ENCODE measurements at regions not wholly inside any gene's neighbourhood (a gene's known extent, or its start where the extent isn't known, plus 50 kb on each side); places are given as distances from the start of the nearest gene placed in this dataset.

DNA sequence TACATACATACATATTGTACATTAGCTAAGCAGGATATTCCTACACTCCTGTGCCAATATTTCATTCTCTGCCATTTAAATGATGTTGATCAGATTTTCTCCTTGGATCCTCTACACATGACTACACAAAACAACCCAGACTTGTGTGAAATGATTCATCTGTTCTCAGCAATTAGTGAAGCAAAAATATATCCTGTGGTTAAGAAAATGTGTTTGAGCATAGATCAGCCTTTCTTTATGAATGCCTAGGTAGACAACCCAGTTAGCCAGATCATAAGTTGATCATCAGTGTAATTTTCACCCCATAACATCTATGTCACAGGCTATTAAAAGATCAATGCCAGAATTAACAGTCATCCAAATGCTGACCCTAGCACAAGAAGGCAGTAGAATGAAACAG is 275.2 kb upstream of the EDNRB start:
- Histone ChIP-seq H3K4me1 (ENCODE audit: control insufficient read depth, insufficient read depth, low read length) (no peaks in the 10 kb centered on the region), H3K4me3 (ENCODE audit: low read length in 2 of 2) (no peak overlapping the region), H3K9me3 (ENCODE audit: control insufficient read depth in 2 of 2, low read length in 2 of 2) (no peaks in the 10 kb centered on the region), H3K27ac (ENCODE audit: low read length) (no peak overlapping the region), H3K27me3 (ENCODE audit: control insufficient read depth in 1 of 2, insufficient read depth in 2 of 2, low read length in 2 of 2) (no peaks in the 10 kb centered on the region), H3K36me3 (ENCODE audit: control insufficient read depth in 2 of 2, insufficient read depth in 2 of 2, low read length in 2 of 2) (no peaks in the 10 kb centered on the region), H3K9ac (ENCODE audit: low read length in 2 of 2) (no peak overlapping the region)

DNA sequence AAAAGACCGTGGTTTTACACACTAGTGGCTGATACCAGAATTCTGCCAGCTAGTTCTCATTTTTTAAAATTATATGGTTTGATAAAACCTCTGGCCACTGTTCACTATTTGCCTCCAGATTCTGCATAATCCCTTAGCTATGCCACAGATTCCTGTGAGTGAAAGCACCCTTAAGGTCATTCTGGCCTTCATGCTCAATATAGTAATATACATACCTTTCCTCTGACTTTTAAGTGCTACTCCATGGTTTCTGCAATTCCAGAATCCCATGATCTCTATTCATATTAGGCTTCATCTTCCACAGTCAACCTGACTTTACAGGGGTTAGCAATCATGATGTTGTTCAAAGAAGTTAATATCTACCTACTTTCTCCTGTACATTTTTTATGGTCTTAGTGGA is 274.1 kb upstream of the EDNRB start:
- no peaks in the 10 kb centered on the region for H3K9me3 ChIP-seq (ENCODE audit: control insufficient read depth in 2 of 2, low read length in 2 of 2)
- no peak overlapping the region for H3K4me3 ChIP-seq (ENCODE audit: low read length in 2 of 2)

DNA sequence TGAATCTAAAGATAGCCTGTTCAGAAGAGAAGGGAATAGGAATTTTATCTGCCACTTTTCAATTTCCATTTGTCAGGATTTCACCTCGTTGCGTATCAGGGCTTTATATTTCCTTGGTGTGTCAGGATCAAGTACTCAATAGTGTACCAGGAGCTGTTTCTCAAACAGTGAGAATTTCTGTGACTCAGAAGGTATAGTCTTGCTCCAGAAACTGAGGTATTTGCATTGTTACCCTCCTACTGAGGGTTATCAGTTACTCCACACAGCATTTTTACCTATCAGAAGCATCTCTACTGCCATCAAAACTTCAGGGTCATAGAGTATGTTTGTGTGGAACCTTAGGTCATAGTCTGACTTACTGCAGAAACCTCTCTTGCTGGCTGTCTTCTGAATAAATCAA is 271.7 kb upstream of the EDNRB start:
- Histone ChIP-seq H3K9me3 (ENCODE audit: control insufficient read depth in 2 of 2, low read length in 2 of 2) (no peaks in the 10 kb centered on the region), H3K4me3 (ENCODE audit: low read length in 2 of 2) (no peak overlapping the region), H3K27me3 (ENCODE audit: control insufficient read depth in 1 of 2, insufficient read depth in 2 of 2, low read length in 2 of 2) (no peaks in the 10 kb centered on the region), H3K4me1 (ENCODE audit: control insufficient read depth, insufficient read depth, low read length) (no peaks in the 10 kb centered on the region), H3K9ac (ENCODE audit: low read length in 2 of 2) (no peak overlapping the region), H3K36me3 (ENCODE audit: control insufficient read depth in 2 of 2, insufficient read depth in 2 of 2, low read length in 2 of 2) (no peaks in the 10 kb centered on the region), H3K27ac (ENCODE audit: low read length) (no peak overlapping the region)

More for the DNA sequence above, 274.1 kb upstream of the EDNRB start:
- H3K4me1 ChIP-seq (ENCODE audit: control insufficient read depth, insufficient read depth, low read length) = no peaks in the 10 kb centered on the region
- no peak overlapping the region for H3K27ac ChIP-seq (ENCODE audit: low read length)
- H3K9ac ChIP-seq (ENCODE audit: low read length in 2 of 2) = no peak overlapping the region
- H3K36me3 ChIP-seq (ENCODE audit: control insufficient read depth in 2 of 2, insufficient read depth in 2 of 2, low read length in 2 of 2) = no peaks in the 10 kb centered on the region
- H3K27me3 ChIP-seq (ENCODE audit: control insufficient read depth in 1 of 2, insufficient read depth in 2 of 2, low read length in 2 of 2) = no peaks in the 10 kb centered on the region

DNA sequence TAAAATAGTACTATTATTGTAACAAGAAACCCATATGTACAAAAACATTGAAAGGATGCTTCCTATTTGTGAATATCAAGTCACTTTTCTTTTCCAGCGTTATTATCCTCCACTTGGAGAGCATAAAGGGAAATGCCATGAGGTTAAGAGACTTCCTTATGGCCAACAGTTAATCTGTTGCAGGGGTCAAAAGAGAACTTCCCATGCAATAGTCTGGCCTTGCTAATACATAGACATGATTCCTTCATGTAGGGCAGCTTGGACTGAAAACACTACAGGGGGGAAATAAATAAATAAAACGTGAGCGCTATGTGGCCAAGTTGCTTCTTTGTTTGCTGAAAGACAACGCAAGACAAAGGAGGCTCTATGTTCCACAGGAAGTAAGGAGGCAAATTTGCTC is 269.1 kb upstream of the EDNRB start:
- Histone ChIP-seq H3K4me1 (ENCODE audit: control insufficient read depth, insufficient read depth, low read length) (no peaks in the 10 kb centered on the region), H3K9ac (ENCODE audit: low read length in 2 of 2) (no peak overlapping the region), H3K36me3 (ENCODE audit: control insufficient read depth in 2 of 2, insufficient read depth in 2 of 2, low read length in 2 of 2) (no peaks in the 10 kb centered on the region), H3K27me3 (ENCODE audit: control insufficient read depth in 1 of 2, insufficient read depth in 2 of 2, low read length in 2 of 2) (no peaks in the 10 kb centered on the region), H3K4me3 (ENCODE audit: low read length in 2 of 2) (no peak overlapping the region), H3K9me3 (ENCODE audit: control insufficient read depth in 2 of 2, low read length in 2 of 2) (peaks cover 0 to 3% of the 10 kb centered on the region in 2 donors), H3K27ac (ENCODE audit: low read length) (no peak overlapping the region)

DNA sequence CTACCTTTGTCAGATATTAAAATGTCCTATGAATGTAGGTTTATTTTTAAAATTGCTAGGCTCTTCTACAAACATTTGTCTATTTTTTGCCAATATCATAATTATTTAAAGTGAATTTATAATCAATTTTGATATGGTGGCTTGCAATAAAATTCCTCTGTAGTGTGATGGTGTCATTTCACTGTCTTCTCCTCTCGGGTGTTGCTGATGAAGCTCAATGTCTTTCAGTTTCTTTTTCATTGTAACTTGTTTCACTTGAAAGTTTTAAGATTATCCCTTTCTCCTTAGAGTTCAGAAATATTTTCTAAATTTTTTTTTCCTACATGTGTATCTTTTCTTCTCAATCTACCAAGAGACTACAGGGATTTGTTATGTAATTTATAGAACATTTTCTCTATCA is 267.1 kb upstream of the EDNRB start:
- H3K9me3 ChIP-seq (ENCODE audit: control insufficient read depth in 2 of 2, low read length in 2 of 2) = peaks cover 0 to 3% of the 10 kb centered on the region in 2 donors
- H3K27me3 ChIP-seq (ENCODE audit: control insufficient read depth in 1 of 2, insufficient read depth in 2 of 2, low read length in 2 of 2) = no peaks in the 10 kb centered on the region
- no peaks in the 10 kb centered on the region for H3K4me1 ChIP-seq (ENCODE audit: control insufficient read depth, insufficient read depth, low read length)
- H3K36me3 ChIP-seq (ENCODE audit: control insufficient read depth in 2 of 2, insufficient read depth in 2 of 2, low read length in 2 of 2) = no peaks in the 10 kb centered on the region
- H3K9ac ChIP-seq (ENCODE audit: low read length in 2 of 2) = no peak overlapping the region
- H3K27ac ChIP-seq (ENCODE audit: low read length) = no peak overlapping the region
- no peak overlapping the region for H3K4me3 ChIP-seq (ENCODE audit: low read length in 2 of 2)

DNA sequence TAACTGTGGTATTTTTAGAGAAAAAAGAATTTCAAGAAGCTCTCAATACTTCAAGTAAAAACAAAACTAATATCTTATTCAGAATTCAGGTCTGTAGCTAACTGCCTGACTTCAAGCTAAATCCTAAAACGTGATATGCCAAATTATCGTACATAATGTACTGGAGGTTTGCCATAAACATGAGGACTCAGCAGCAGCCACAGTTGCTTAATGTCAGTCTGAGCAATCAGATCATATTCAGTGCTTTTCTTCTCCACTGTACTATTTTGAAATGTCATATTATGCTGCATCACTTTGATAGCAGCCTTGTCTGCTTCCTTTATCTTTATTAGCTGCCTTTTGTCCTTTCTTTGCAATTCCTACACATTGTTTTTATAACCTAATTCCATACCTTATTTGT is 265.1 kb upstream of the EDNRB start:
- no peaks in the 10 kb centered on the region for H3K4me1 ChIP-seq (ENCODE audit: control insufficient read depth, insufficient read depth, low read length)
- no peak overlapping the region for H3K4me3 ChIP-seq (ENCODE audit: low read length in 2 of 2)
- no peaks in the 10 kb centered on the region for H3K27me3 ChIP-seq (ENCODE audit: control insufficient read depth in 1 of 2, insufficient read depth in 2 of 2, low read length in 2 of 2)

DNA sequence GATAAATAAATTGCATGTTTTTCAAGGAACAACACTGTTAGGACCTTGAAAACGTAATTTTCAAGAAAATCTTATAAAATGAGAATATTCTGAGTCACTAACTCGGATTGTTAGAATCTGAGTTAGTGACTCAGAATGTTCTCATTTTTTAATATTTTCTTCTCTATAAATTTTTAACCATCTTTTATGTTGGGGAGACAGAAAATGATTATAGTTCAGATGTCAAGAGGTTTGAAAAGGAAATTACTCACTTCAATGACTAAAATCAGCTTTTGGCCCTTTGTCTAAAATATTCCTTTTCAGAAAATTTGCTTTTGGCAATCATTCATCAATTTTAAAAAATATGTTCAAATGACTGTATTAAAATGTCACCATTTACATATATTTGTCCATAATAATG is 264.2 kb upstream of the EDNRB start:
- Histone ChIP-seq H3K36me3 (ENCODE audit: control insufficient read depth in 2 of 2, insufficient read depth in 2 of 2, low read length in 2 of 2) (no peaks in the 10 kb centered on the region), H3K9ac (ENCODE audit: low read length in 2 of 2) (no peak overlapping the region), H3K27me3 (ENCODE audit: control insufficient read depth in 1 of 2, insufficient read depth in 2 of 2, low read length in 2 of 2) (no peaks in the 10 kb centered on the region), H3K27ac (ENCODE audit: low read length) (no peak overlapping the region), H3K9me3 (ENCODE audit: control insufficient read depth in 2 of 2, low read length in 2 of 2) (peaks cover 0 to 3% of the 10 kb centered on the region in 2 donors), H3K4me1 (ENCODE audit: control insufficient read depth, insufficient read depth, low read length) (no peaks in the 10 kb centered on the region), H3K4me3 (ENCODE audit: low read length in 2 of 2) (no peak overlapping the region)

More for the DNA sequence above, 265.1 kb upstream of the EDNRB start:
- H3K36me3 ChIP-seq (ENCODE audit: control insufficient read depth in 2 of 2, insufficient read depth in 2 of 2, low read length in 2 of 2) = no peaks in the 10 kb centered on the region
- H3K9me3 ChIP-seq (ENCODE audit: control insufficient read depth in 2 of 2, low read length in 2 of 2) = peaks cover 0 to 3% of the 10 kb centered on the region in 2 donors
- no peak overlapping the region for H3K27ac ChIP-seq (ENCODE audit: low read length)
- H3K9ac ChIP-seq (ENCODE audit: low read length in 2 of 2) = no peak overlapping the region

DNA sequence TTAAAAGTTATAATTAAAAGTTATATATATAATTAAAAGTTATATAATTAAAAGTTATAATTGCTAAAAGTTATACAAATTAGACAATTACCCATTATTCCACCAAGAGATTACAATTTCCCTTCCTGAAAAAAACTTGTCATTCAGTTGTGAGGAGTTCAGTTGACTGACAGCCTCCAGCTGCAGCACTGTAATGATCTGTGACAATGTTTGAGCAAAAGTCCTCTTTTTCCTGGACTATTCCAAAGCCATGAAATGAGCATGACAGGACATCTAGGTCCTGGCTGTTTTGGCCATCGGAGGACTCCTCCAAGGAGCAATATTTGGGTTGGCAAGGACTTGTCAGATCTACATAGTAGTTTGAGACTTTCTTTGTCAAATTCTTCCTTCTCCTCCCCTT is 258.7 kb upstream of the EDNRB start:
- no peak overlapping the region for H3K9ac ChIP-seq (ENCODE audit: low read length in 2 of 2)
- H3K4me1 ChIP-seq (ENCODE audit: control insufficient read depth, insufficient read depth, low read length) = no peaks in the 10 kb centered on the region
- no peak overlapping the region for H3K27ac ChIP-seq (ENCODE audit: low read length)
- no peak overlapping the region for H3K4me3 ChIP-seq (ENCODE audit: low read length in 2 of 2)
- H3K9me3 ChIP-seq (ENCODE audit: control insufficient read depth in 2 of 2, low read length in 2 of 2) = no peaks in the 10 kb centered on the region
- no peaks in the 10 kb centered on the region for H3K27me3 ChIP-seq (ENCODE audit: control insufficient read depth in 1 of 2, insufficient read depth in 2 of 2, low read length in 2 of 2)
- no peaks in the 10 kb centered on the region for H3K36me3 ChIP-seq (ENCODE audit: control insufficient read depth in 2 of 2, insufficient read depth in 2 of 2, low read length in 2 of 2)

DNA sequence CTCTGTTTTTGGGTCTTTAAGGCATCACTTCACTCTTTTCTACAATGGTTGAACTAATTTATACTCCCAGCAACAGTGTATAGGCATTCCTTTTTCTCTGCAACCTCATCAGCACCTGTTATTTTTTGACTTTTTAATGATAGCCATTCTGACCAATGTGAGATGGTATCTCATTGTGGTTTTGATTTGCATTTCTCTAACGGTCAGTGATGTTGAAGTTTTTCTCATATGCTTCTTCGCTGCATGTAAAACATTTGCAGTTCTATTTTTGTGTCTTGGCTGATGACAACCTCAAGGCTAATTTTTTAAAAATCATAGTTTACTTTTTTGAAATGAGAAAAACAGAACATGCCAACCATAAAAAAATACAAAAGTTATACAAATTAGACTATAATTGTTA is 258.2 kb upstream of the EDNRB start:
- Histone ChIP-seq H3K27ac (ENCODE audit: low read length) (no peak overlapping the region), H3K27me3 (ENCODE audit: control insufficient read depth in 1 of 2, insufficient read depth in 2 of 2, low read length in 2 of 2) (no peaks in the 10 kb centered on the region), H3K9me3 (ENCODE audit: control insufficient read depth in 2 of 2, low read length in 2 of 2) (no peaks in the 10 kb centered on the region), H3K4me1 (ENCODE audit: control insufficient read depth, insufficient read depth, low read length) (no peaks in the 10 kb centered on the region), H3K36me3 (ENCODE audit: control insufficient read depth in 2 of 2, insufficient read depth in 2 of 2, low read length in 2 of 2) (no peaks in the 10 kb centered on the region), H3K9ac (ENCODE audit: low read length in 2 of 2) (no peak overlapping the region), H3K4me3 (ENCODE audit: low read length in 2 of 2) (no peak overlapping the region)

DNA sequence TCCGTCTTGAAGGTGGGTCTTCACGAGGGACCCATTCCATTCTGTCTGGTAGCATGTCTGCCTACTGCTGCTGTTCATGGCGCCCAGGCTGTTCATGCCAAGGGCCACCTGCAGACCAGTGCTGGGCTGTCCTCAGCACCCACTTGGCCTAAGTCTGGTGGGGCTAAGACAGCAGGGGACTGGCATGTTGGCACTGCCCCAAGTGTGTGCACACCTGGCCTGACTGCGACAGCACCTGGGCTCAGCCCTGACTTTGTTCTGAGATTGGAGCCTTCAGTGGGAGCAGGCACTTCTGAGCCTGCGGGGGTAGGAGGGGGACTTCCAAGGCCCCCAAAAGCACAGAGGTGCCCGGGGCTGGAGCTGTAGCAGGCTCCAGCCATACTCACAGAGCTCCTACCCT is 250.8 kb upstream of the EDNRB start:
- Histone ChIP-seq H3K27ac (ENCODE audit: low read length) (no peak overlapping the region), H3K9me3 (ENCODE audit: control insufficient read depth in 2 of 2, low read length in 2 of 2) (peaks cover 0 to 6% of the 10 kb centered on the region in 2 donors), H3K9ac (ENCODE audit: low read length in 2 of 2) (no peak overlapping the region), H3K4me1 (ENCODE audit: control insufficient read depth, insufficient read depth, low read length) (no peaks in the 10 kb centered on the region), H3K4me3 (ENCODE audit: low read length in 2 of 2) (no peak overlapping the region), H3K27me3 (ENCODE audit: control insufficient read depth in 1 of 2, insufficient read depth in 2 of 2, low read length in 2 of 2) (no peaks in the 10 kb centered on the region), H3K36me3 (ENCODE audit: control insufficient read depth in 2 of 2, insufficient read depth in 2 of 2, low read length in 2 of 2) (no peaks in the 10 kb centered on the region)

DNA sequence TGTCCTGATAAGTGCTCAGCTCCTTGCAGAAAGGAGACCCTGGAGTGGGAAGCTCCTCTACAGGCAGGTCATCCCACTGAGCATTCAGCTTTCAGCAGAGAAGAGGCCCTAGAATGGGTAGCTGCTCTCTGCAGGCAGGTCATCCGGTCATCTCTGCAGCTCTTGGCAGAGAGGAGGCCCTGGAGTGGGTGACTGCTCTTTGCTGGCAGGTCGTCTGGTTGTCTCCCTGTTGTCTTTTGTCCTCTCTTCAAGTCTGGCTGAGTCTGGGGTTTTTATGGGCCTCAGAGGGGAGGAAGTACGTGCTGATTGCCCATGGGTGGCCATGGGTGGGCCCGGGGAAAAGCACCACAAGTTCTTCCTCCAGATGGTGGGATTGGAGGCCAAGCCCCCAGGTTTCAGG is 250.3 kb upstream of the EDNRB start:
- no peak overlapping the region for H3K4me3 ChIP-seq (ENCODE audit: low read length in 2 of 2)
- no peak overlapping the region for H3K9ac ChIP-seq (ENCODE audit: low read length in 2 of 2)
- no peak overlapping the region for H3K27ac ChIP-seq (ENCODE audit: low read length)
- H3K27me3 ChIP-seq (ENCODE audit: control insufficient read depth in 1 of 2, insufficient read depth in 2 of 2, low read length in 2 of 2) = no peaks in the 10 kb centered on the region
- H3K9me3 ChIP-seq (ENCODE audit: control insufficient read depth in 2 of 2, low read length in 2 of 2) = peaks cover 0 to 6% of the 10 kb centered on the region in 2 donors
- H3K4me1 ChIP-seq (ENCODE audit: control insufficient read depth, insufficient read depth, low read length) = no peaks in the 10 kb centered on the region
- no peaks in the 10 kb centered on the region for H3K36me3 ChIP-seq (ENCODE audit: control insufficient read depth in 2 of 2, insufficient read depth in 2 of 2, low read length in 2 of 2)

DNA sequence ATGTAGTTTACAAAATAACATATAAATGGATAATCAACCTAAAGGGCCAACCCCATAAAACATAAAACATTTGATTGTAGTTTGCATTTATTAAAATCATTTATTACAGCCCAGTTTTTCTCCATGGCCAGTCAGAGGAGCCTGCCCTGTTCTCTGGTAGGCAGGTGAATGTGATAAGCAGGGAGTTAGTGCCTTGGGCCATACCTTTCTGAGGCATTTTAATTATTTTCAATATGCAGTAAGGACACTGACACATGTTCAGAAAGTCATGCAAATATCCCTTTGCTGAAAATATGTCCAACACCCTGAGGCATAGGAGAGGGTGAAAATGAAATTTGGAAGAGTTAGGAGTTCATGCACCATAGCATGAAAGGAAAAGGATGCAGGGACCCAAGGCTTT is 242.6 kb upstream of the EDNRB start:
- H3K9ac ChIP-seq (ENCODE audit: low read length in 2 of 2) = no peak overlapping the region
- no peaks in the 10 kb centered on the region for H3K4me1 ChIP-seq (ENCODE audit: control insufficient read depth, insufficient read depth, low read length)
- no peak overlapping the region for H3K4me3 ChIP-seq (ENCODE audit: low read length in 2 of 2)
- no peaks in the 10 kb centered on the region for H3K36me3 ChIP-seq (ENCODE audit: control insufficient read depth in 2 of 2, insufficient read depth in 2 of 2, low read length in 2 of 2)
- H3K9me3 ChIP-seq (ENCODE audit: control insufficient read depth in 2 of 2, low read length in 2 of 2) = no peaks in the 10 kb centered on the region
- H3K27ac ChIP-seq (ENCODE audit: low read length) = no peak overlapping the region
- H3K27me3 ChIP-seq (ENCODE audit: control insufficient read depth in 1 of 2, insufficient read depth in 2 of 2, low read length in 2 of 2) = no peaks in the 10 kb centered on the region
